Parathyroid adenoma (tissue), 2 donors: ENCODE measurements at regions not wholly inside any gene's neighbourhood (a gene's known extent, or its start where the extent isn't known, plus 50 kb on each side); places are given as distances from the start of the nearest gene placed in this dataset.

Experiments used
- H2AFZ ChIP-seq: fragments of 300-600 bp; sonication (generic); one replicate; pipeline ENCODE4 v1.7.0; 2017; ENCODE audit warnings: antibody characterized with exemption, mild to moderate bottlenecking
- H3K27ac ChIP-seq: fragments of 300-600 bp; sonication (generic); one replicate; pipeline ENCODE4 v1.7.0; 2017
- H3K27me3 ChIP-seq: fragments of 300-600 bp; sonication (generic); one replicate; pipeline ENCODE4 v1.7.0; 2017; ENCODE audit warnings: low read length; ENCODE audit not compliant: control insufficient read depth, insufficient read depth
- H3K36me3 ChIP-seq: fragments of 300-600 bp; sonication (generic); one replicate; pipeline ENCODE4 v1.7.0; 2017; ENCODE audit warnings: low read length; ENCODE audit not compliant: control insufficient read depth, insufficient read depth
- H3K4me1 ChIP-seq: fragments of 300-600 bp; sonication (generic); one replicate; pipeline ENCODE4 v1.7.0; 2017; ENCODE audit warnings: control low read depth
- H3K4me2 ChIP-seq: fragments of 300-600 bp; sonication (generic); one replicate; pipeline ENCODE4 v1.7.0; 2017; ENCODE audit warnings: low read length
- H3K4me3 ChIP-seq: fragments of 300-600 bp; sonication (generic); one replicate; pipeline ENCODE4 v1.7.0; 2017; ENCODE audit warnings: low read depth, low read length
- H3K79me2 ChIP-seq: fragments of 300-600 bp; sonication (generic); one replicate; pipeline ENCODE4 v1.7.0; 2017; ENCODE audit warnings: control low read depth
- H3K9ac ChIP-seq: fragments of 300-600 bp; sonication (generic); one replicate; pipeline ENCODE4 v1.7.0; 2017; ENCODE audit warnings: mild to moderate bottlenecking
- H3K9me3 ChIP-seq: fragments of 300-600 bp; sonication (generic); one replicate; pipeline ENCODE4 v1.7.0; 2017; ENCODE audit warnings: low read length; ENCODE audit not compliant: control insufficient read depth
- CTCF ChIP-seq: fragments of 300-600 bp; sonication (generic); IDR thresholded peaks from one replicate; pipeline ENCODE4 v1.7.0; 2017; ENCODE audit warnings: antibody characterized with exemption, mild to moderate bottlenecking
- donor health status: primary hyperparathyroidism.

GRCh38 chr3:189486556-189486955 lies 144.6 kb upstream of the TP63 start:
- no peaks in the 10 kb centered on the region for H3K9me3 ChIP-seq
- no peak overlapping the region for H3K9ac ChIP-seq
- H3K36me3 ChIP-seq: no peaks in the 10 kb centered on the region
- H3K4me2 ChIP-seq: no peak overlapping the region
- no peaks in the 10 kb centered on the region for H3K4me1 ChIP-seq
- no peaks in the 10 kb centered on the region for H3K27me3 ChIP-seq
- no peak overlapping the region for H3K4me3 ChIP-seq
- H3K27ac ChIP-seq: no peak overlapping the region
- H3K79me2 ChIP-seq: no peaks in the 10 kb centered on the region
- H2AFZ ChIP-seq: no peak overlapping the region
- no peak for TF ChIP-seq CTCF

GRCh38 chr3:189488241-189488767 lies 142.9 kb upstream of the TP63 start:
- no peak overlapping the region for H3K4me2 ChIP-seq
- H3K9ac ChIP-seq: no peak overlapping the region
- no peak overlapping the region for H3K4me3 ChIP-seq
- H3K79me2 ChIP-seq: no peaks in the 10 kb centered on the region
- no peak overlapping the region for H2AFZ ChIP-seq
- H3K27me3 ChIP-seq: no peaks in the 10 kb centered on the region
- H3K27ac ChIP-seq: no peak overlapping the region
- no peaks in the 10 kb centered on the region for H3K36me3 ChIP-seq
- H3K9me3 ChIP-seq: no peaks in the 10 kb centered on the region
- no peak for TF ChIP-seq CTCF
- no peaks in the 10 kb centered on the region for H3K4me1 ChIP-seq

GRCh38 chr3:189490337-189490736 lies 140.9 kb upstream of the TP63 start:
- Histone ChIP-seq H3K4me3 (no peak overlapping the region), H3K9me3 (no peaks in the 10 kb centered on the region), H3K27me3 (no peaks in the 10 kb centered on the region), H3K79me2 (no peaks in the 10 kb centered on the region), H3K9ac (no peak overlapping the region), H3K36me3 (no peaks in the 10 kb centered on the region), H3K4me2 (no peak overlapping the region), H3K27ac (no peak overlapping the region), H3K4me1 (no peaks in the 10 kb centered on the region), H2AFZ (no peak overlapping the region)
- no peak for TF ChIP-seq CTCF

GRCh38 chr3:189490749-189491148 lies 140.4 kb upstream of the TP63 start:
- TF ChIP-seq CTCF: no peak
- H3K4me3 ChIP-seq: no peak overlapping the region
- H3K36me3 ChIP-seq: no peaks in the 10 kb centered on the region
- H3K4me1 ChIP-seq: no peaks in the 10 kb centered on the region
- no peak overlapping the region for H3K9ac ChIP-seq
- no peak overlapping the region for H3K4me2 ChIP-seq
- H3K79me2 ChIP-seq: no peaks in the 10 kb centered on the region
- no peaks in the 10 kb centered on the region for H3K27me3 ChIP-seq
- H2AFZ ChIP-seq: no peak overlapping the region
- no peak overlapping the region for H3K27ac ChIP-seq
- no peaks in the 10 kb centered on the region for H3K9me3 ChIP-seq

- H3K4me3 ChIP-seq: no peak overlapping the region
- H3K4me2 ChIP-seq: no peak overlapping the region
- no peak overlapping the region for H3K27ac ChIP-seq
- no peaks in the 10 kb centered on the region for H3K36me3 ChIP-seq
- H3K4me1 ChIP-seq: no peaks in the 10 kb centered on the region
- no peaks in the 10 kb centered on the region for H3K27me3 ChIP-seq
- H3K9ac ChIP-seq: no peak overlapping the region
- no peaks in the 10 kb centered on the region for H3K79me2 ChIP-seq
- TF ChIP-seq CTCF: no peak
- no peak overlapping the region for H2AFZ ChIP-seq
- no peaks in the 10 kb centered on the region for H3K9me3 ChIP-seq
Observed at GRCh38 chr3:189491831-189492230, 139.4 kb upstream of the TP63 start.
